GM23338 (cell line): ENCODE measurements at regions not wholly inside any gene's neighbourhood (a gene's known extent, or its start where the extent isn't known, plus 50 kb on each side); places are given as distances from the start of the nearest gene placed in this dataset.

Experiments
- ATAC-seq: fragments of 200-7000 bp; cut with Tn5 transposase; 3 replicates; pipeline ENCODE4 v1.9.1; 2020
- DNase-seq: peaks from one replicate; pipeline ENCODE4 v3.0.0-alpha.2; 2015; ENCODE audit warnings: low spot score
- H2AFZ ChIP-seq: fragments of 200-600 bp; sonication (generic); 2 replicates; pipeline ENCODE4 v1.8.0; 2016; ENCODE audit warnings: antibody characterized with exemption, mild to moderate bottlenecking, moderate library complexity
- H3F3A ChIP-seq: fragments of 200-600 bp; sonication (generic); replicated peaks from 2 replicates; pipeline ENCODE4 v1.8.0; 2017; ENCODE audit warnings: antibody characterized with exemption, mixed run types, low read depth
- H3K27ac ChIP-seq: fragments of 200-600 bp; sonication (generic); 2 replicates; pipeline ENCODE4 v1.6.1; 2016; ENCODE audit warnings: low read depth
- H3K27me3 ChIP-seq: fragments of 200-600 bp; sonication (generic); 2 replicates; pipeline ENCODE4 v1.8.0; 2016; ENCODE audit warnings: mild to moderate bottlenecking, mixed run types, moderate library complexity; ENCODE audit not compliant: insufficient read depth
- H3K36me3 ChIP-seq: fragments of 200-600 bp; sonication (generic); 2 replicates; pipeline ENCODE4 v1.8.0; 2016; ENCODE audit warnings: mild to moderate bottlenecking; ENCODE audit not compliant: insufficient read depth
- H3K4me1 ChIP-seq: fragments of 200-600 bp; sonication (generic); 2 replicates; pipeline ENCODE4 v1.8.0; 2016; ENCODE audit warnings: mild to moderate bottlenecking, moderate library complexity; ENCODE audit not compliant: insufficient read depth
- H3K4me2 ChIP-seq: fragments of 200-600 bp; sonication (generic); 2 replicates; pipeline ENCODE4 v1.7.1; 2017; ENCODE audit warnings: mixed run types
- H3K4me3 ChIP-seq: fragments of 200-600 bp; sonication (generic); 2 replicates; pipeline ENCODE4 v1.6.1; 2016; ENCODE audit warnings: mixed run types
- H3K79me2 ChIP-seq: fragments of 200-600 bp; sonication (generic); replicated peaks from 2 replicates; pipeline ENCODE4 v1.8.0; 2017; ENCODE audit warnings: mild to moderate bottlenecking; ENCODE audit not compliant: insufficient read depth
- H3K9me2 ChIP-seq: fragments of 200-600 bp; sonication (generic); 2 replicates; pipeline ENCODE4 v1.8.0; 2017; ENCODE audit not compliant: insufficient read depth
- H4K20me1 ChIP-seq: fragments of 200-600 bp; sonication (generic); replicated peaks from 2 replicates; pipeline ENCODE4 v1.8.0; 2017; ENCODE audit warnings: mild to moderate bottlenecking; ENCODE audit not compliant: insufficient read depth
- H3K27ac Mint-ChIP-seq: 2 replicates; pipeline ENCODE4 v1.8.0; 2020; ENCODE audit warnings: inconsistent platforms, mild to moderate bottlenecking, moderate library complexity, mixed read lengths
- H3K27me3 Mint-ChIP-seq: 3 replicates; pipeline ENCODE4 v1.8.0; 2022; ENCODE audit warnings: low read depth, mild to moderate bottlenecking, moderate library complexity, mixed read lengths, inconsistent platforms; ENCODE audit not compliant: insufficient read depth, poor library complexity
- H3K36me3 Mint-ChIP-seq: 3 replicates; pipeline ENCODE4 v1.8.0; 2021; ENCODE audit warnings: low read depth, mild to moderate bottlenecking, inconsistent platforms, moderate library complexity, mixed read lengths
- H3K4me1 Mint-ChIP-seq: 3 replicates; pipeline ENCODE4 v1.8.0; 2020; ENCODE audit warnings: mild to moderate bottlenecking, inconsistent platforms, mixed read lengths
- H3K4me3 Mint-ChIP-seq: 3 replicates; pipeline ENCODE4 v1.8.0; 2021; ENCODE audit warnings: moderate library complexity, mild to moderate bottlenecking, inconsistent platforms, mixed read lengths
- H3K9me3 Mint-ChIP-seq: 3 replicates; pipeline ENCODE4 v1.8.0; 2020; ENCODE audit warnings: moderate library complexity, mild to moderate bottlenecking, inconsistent platforms, mixed read lengths
- EZH2 ChIP-seq: fragments of 200-600 bp; sonication (generic); IDR thresholded peaks from one replicate; pipeline ENCODE4 v1.8.0; 2017; ENCODE audit warnings: antibody characterized with exemption, mild to moderate bottlenecking, low read depth; ENCODE audit not compliant: unreplicated experiment
- JUNB ChIP-seq: IDR thresholded peaks from one replicate; pipeline ENCODE4 v1.6.1; 2016; ENCODE audit warnings: antibody characterized with exemption; ENCODE audit not compliant: unreplicated experiment
- NANOG ChIP-seq: IDR thresholded peaks from 2 replicates; pipeline ENCODE4 v1.6.1; 2016; ENCODE audit warnings: antibody characterized with exemption, borderline replicate concordance
- POLR2AphosphoS5 ChIP-seq: IDR thresholded peaks from 2 replicates; pipeline ENCODE4 v1.6.1; 2016; ENCODE audit warnings: antibody characterized with exemption, low read depth
- REST ChIP-seq: IDR thresholded peaks from one replicate; pipeline ENCODE4 v1.6.1; 2018; ENCODE audit warnings: antibody characterized with exemption; ENCODE audit not compliant: unreplicated experiment
- ZNF114 ChIP-seq: fragments of 250-450 bp; sonication (Bioruptor Pico); IDR thresholded peaks from 2 replicates; pipeline ENCODE4 v1.5.0; 2020; ENCODE audit warnings: mild to moderate bottlenecking, moderate library complexity
- ZNF331 ChIP-seq: fragments of 250-450 bp; sonication (Bioruptor Pico); IDR thresholded peaks from 2 replicates; pipeline ENCODE4 v1.5.0; 2020; ENCODE audit warnings: low read depth, mild to moderate bottlenecking, moderate library complexity
- TF ChIP-seq, protein P1 (sequence below): fragments of 250-450 bp; sonication (Bioruptor Pico); IDR thresholded peaks from 2 replicates; pipeline ENCODE4 v1.5.0; 2020; ENCODE audit warnings: mild to moderate bottlenecking, moderate library complexity
- TF ChIP-seq, protein P2 (sequence below): IDR thresholded peaks from 2 replicates; pipeline ENCODE4 v1.6.1; 2016; ENCODE audit warnings: antibody characterized with exemption

DNA sequence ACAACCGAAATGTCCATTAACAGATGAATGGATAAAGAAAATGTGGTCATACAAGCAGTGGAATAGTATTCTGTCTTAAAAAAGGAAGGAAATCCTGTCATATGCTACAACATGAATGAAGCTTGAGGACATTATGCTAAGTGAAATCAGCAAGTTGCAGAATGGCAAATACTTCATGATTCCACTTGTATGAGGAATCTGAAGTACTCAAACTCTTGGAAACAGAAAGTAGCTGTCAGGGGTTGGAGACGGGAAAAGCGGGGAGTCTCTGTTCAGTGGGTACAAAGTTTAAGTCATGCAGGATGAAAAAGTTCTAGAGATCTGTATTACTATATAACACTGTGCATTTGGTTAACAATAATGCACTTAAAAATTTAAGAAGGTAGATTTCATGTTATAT, 209.0 kb upstream of the SIX2 start (continued):
- TF ChIP-seq, protein P1, sequence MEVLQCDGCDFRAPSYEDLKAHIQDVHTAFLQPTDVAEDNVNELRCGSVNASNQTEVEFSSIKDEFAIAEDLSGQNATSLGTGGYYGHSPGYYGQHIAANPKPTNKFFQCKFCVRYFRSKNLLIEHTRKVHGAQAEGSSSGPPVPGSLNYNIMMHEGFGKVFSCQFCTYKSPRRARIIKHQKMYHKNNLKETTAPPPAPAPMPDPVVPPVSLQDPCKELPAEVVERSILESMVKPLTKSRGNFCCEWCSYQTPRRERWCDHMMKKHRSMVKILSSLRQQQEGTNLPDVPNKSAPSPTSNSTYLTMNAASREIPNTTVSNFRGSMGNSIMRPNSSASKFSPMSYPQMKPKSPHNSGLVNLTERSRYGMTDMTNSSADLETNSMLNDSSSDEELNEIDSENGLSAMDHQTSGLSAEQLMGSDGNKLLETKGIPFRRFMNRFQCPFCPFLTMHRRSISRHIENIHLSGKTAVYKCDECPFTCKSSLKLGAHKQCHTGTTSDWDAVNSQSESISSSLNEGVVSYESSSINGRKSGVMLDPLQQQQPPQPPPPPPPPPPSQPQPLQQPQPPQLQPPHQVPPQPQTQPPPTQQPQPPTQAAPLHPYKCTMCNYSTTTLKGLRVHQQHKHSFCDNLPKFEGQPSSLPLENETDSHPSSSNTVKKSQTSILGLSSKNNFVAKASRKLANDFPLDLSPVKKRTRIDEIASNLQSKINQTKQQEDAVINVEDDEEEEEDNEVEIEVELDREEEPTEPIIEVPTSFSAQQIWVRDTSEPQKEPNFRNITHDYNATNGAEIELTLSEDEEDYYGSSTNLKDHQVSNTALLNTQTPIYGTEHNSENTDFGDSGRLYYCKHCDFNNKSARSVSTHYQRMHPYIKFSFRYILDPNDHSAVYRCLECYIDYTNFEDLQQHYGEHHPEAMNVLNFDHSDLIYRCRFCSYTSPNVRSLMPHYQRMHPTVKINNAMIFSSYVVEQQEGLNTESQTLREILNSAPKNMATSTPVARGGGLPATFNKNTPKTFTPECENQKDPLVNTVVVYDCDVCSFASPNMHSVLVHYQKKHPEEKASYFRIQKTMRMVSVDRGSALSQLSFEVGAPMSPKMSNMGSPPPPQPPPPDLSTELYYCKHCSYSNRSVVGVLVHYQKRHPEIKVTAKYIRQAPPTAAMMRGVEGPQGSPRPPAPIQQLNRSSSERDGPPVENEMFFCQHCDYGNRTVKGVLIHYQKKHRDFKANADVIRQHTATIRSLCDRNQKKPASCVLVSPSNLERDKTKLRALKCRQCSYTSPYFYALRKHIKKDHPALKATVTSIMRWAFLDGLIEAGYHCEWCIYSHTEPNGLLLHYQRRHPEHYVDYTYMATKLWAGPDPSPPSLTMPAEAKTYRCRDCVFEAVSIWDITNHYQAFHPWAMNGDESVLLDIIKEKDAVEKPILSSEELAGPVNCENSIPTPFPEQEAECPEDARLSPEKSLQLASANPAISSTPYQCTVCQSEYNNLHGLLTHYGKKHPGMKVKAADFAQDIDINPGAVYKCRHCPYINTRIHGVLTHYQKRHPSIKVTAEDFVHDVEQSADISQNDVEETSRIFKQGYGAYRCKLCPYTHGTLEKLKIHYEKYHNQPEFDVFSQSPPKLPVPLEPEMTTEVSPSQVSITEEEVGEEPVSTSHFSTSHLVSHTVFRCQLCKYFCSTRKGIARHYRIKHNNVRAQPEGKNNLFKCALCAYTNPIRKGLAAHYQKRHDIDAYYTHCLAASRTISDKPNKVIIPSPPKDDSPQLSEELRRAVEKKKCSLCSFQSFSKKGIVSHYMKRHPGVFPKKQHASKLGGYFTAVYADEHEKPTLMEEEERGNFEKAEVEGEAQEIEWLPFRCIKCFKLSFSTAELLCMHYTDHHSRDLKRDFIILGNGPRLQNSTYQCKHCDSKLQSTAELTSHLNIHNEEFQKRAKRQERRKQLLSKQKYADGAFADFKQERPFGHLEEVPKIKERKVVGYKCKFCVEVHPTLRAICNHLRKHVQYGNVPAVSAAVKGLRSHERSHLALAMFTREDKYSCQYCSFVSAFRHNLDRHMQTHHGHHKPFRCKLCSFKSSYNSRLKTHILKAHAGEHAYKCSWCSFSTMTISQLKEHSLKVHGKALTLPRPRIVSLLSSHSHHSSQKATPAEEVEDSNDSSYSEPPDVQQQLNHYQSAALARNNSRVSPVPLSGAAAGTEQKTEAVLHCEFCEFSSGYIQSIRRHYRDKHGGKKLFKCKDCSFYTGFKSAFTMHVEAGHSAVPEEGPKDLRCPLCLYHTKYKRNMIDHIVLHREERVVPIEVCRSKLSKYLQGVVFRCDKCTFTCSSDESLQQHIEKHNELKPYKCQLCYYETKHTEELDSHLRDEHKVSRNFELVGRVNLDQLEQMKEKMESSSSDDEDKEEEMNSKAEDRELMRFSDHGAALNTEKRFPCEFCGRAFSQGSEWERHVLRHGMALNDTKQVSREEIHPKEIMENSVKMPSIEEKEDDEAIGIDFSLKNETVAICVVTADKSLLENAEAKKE (CRISPR knock-in tag) = no peak
- TF ChIP-seq ZNF114 (CRISPR knock-in tag) = no peak
- no peak for TF ChIP-seq NANOG
- TF ChIP-seq JUNB = no peak
- no peak for TF ChIP-seq REST

DNA sequence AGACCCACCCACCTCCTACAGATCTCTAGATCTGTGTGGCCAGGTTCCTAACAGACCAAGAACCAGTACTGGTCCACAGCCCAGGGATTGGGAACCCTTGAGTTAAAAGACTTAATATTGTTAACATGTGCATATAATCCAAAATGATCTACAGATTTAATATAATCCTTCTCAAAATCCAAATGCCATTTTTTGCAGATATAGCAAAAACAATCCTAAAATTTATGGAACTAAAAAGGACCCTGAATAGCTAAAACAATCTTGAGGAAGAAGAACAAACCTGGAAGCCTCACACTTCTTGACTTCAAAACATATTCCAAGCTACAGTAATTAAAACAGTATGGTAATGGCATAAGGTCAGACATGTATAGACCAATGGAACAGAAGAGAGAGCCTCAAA, 206.9 kb upstream of the SIX2 start:
- no peak overlapping the region for H2AFZ ChIP-seq
- H3K27me3 ChIP-seq = no peaks in the 10 kb centered on the region
- no peaks in the 10 kb centered on the region for H3K79me2 ChIP-seq
- no peak overlapping the region for H3K4me2 ChIP-seq
- peaks cover 5% of the 10 kb centered on the region; the same call in 1 of the 2 replicates for H3K9me2 ChIP-seq
- Mint-ChIP-seq H3K27ac (no peak overlapping the region), H3K4me1 (peaks cover 6% of the 10 kb centered on the region; the same call in 2 of the 3 replicates), H3K27me3 (peaks cover 7% of the 10 kb centered on the region), H3K36me3 (no peaks in the 10 kb centered on the region; the same call in 1 of the 3 replicates), H3K4me3 (no peak overlapping the region), H3K9me3 (no peaks in the 10 kb centered on the region)
- no peaks in the 10 kb centered on the region for H4K20me1 ChIP-seq
- DNase-seq (no peak), ATAC-seq (no peak)
- H3F3A ChIP-seq = no peaks in the 10 kb centered on the region
- H3K27ac ChIP-seq = no peak overlapping the region
- H3K4me3 ChIP-seq = no peak overlapping the region
- H3K4me1 ChIP-seq = no peaks in the 10 kb centered on the region
- H3K36me3 ChIP-seq = no peaks in the 10 kb centered on the region
- TF ChIP-seq POLR2AphosphoS5 (no peak), ZNF114 (CRISPR knock-in tag) (no peak), NANOG (no peak), ZNF331 (CRISPR knock-in tag) (no peak), EZH2 (no peak), JUNB (no peak), REST (no peak)
- TF ChIP-seq, protein P2, sequence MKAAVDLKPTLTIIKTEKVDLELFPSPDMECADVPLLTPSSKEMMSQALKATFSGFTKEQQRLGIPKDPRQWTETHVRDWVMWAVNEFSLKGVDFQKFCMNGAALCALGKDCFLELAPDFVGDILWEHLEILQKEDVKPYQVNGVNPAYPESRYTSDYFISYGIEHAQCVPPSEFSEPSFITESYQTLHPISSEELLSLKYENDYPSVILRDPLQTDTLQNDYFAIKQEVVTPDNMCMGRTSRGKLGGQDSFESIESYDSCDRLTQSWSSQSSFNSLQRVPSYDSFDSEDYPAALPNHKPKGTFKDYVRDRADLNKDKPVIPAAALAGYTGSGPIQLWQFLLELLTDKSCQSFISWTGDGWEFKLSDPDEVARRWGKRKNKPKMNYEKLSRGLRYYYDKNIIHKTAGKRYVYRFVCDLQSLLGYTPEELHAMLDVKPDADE = no peak
